HuH-7.5 (cell line): ENCODE measurements at regions not wholly inside any gene's neighbourhood (a gene's known extent, or its start where the extent isn't known, plus 50 kb on each side); places are given as distances from the start of the nearest gene placed in this dataset.

ENCODE experiments used
- DNase-seq: peaks from one replicate; pipeline ENCODE4 v3.0.0; 2011; ENCODE audit warnings: low spot score

GRCh38 chr4:23166919-23167318 is 474.2 kb downstream of the GBA3 start:
- DNase-seq, result no peak

GRCh38 chr4:23166407-23166806 is 473.7 kb downstream of the GBA3 start:
- DNase-seq, result no peak

GRCh38 chr4:23165669-23166068 is 472.9 kb downstream of the GBA3 start:
- DNase-seq, result no peak

- peak; percentile 22 for DNase-seq
Measured at GRCh38 chr4:23163647-23164436, 471.1 kb downstream of the GBA3 start.

GRCh38 chr4:23162275-23162674 is 469.5 kb downstream of the GBA3 start:
- DNase-seq, result no peak

- no peak for DNase-seq
Measured at GRCh38 chr4:23161787-23162186, 469.1 kb downstream of the GBA3 start.

GRCh38 chr4:23153076-23153475 is 460.3 kb downstream of the GBA3 start:
- DNase-seq, result no peak

GRCh38 chr4:23149815-23150214 is 457.1 kb downstream of the GBA3 start:
- no peak for DNase-seq

- DNase-seq, result no peak
Measured at GRCh38 chr4:23144707-23145106, 452.0 kb downstream of the GBA3 start.

- peak; percentile 33 for DNase-seq
Measured at GRCh38 chr4:23135792-23136645, 443.3 kb downstream of the GBA3 start.

- DNase-seq, result no peak
Measured at GRCh38 chr4:23134331-23134730, 441.6 kb downstream of the GBA3 start.

GRCh38 chr4:23130845-23131244 is 438.1 kb downstream of the GBA3 start:
- no peak for DNase-seq

- DNase-seq, result no peak
Measured at GRCh38 chr4:23125118-23125517, 432.4 kb downstream of the GBA3 start.

GRCh38 chr4:23122666-23123400 is 430.1 kb downstream of the GBA3 start:
- no peak for DNase-seq

GRCh38 chr4:23120374-23120773 is 427.6 kb downstream of the GBA3 start:
- DNase-seq, result no peak

- no peak for DNase-seq
Measured at GRCh38 chr4:23117826-23118225, 425.1 kb downstream of the GBA3 start.

GRCh38 chr4:23114538-23114937 is 421.8 kb downstream of the GBA3 start:
- no peak for DNase-seq

GRCh38 chr4:23113104-23113503 is 420.4 kb downstream of the GBA3 start:
- no peak for DNase-seq

- no peak for DNase-seq
Measured at GRCh38 chr4:23106516-23106915, 413.8 kb downstream of the GBA3 start.

- no peak for DNase-seq
Measured at GRCh38 chr4:23105759-23106370, 413.1 kb downstream of the GBA3 start.

GRCh38 chr4:23097251-23097650 is 404.5 kb downstream of the GBA3 start:
- no peak for DNase-seq

GRCh38 chr4:23091711-23092110 is 399.0 kb downstream of the GBA3 start:
- DNase-seq, result no peak
